Smooth muscle cell (in vitro differentiated cells): ENCODE measurements at regions not wholly inside any gene's neighbourhood (a gene's known extent, or its start where the extent isn't known, plus 50 kb on each side); places are given as distances from the start of the nearest gene placed in this dataset.

Experiments used
- DNase-seq: peaks from one replicate; lab custom pipeline; 2025; ENCODE audit not compliant: unreplicated experiment; lab: John Stamatoyannopoulos, UW
- H2AFZ ChIP-seq: fragments of 200-600 bp; sonication (generic); 2 replicates; pipeline ENCODE4 v1.6.0; 2016; ENCODE audit warnings: antibody characterized with exemption, low read depth, mild to moderate bottlenecking
- H3F3A ChIP-seq: fragments of 200-600 bp; sonication (generic); 2 replicates; pipeline ENCODE4 v1.6.0; 2017; ENCODE audit warnings: antibody characterized with exemption, low read depth
- H3K27ac ChIP-seq: fragments of 200-600 bp; sonication (generic); 2 replicates; pipeline ENCODE4 v1.5.1; 2016; ENCODE audit warnings: low read depth, mild to moderate bottlenecking
- H3K27me3 ChIP-seq: fragments of 200-600 bp; sonication (generic); 2 replicates; pipeline ENCODE4 v1.6.1; 2016; ENCODE audit warnings: low read depth, mild to moderate bottlenecking
- H3K36me3 ChIP-seq: fragments of 200-600 bp; sonication (generic); 2 replicates; pipeline ENCODE4 v1.5.1; 2016; ENCODE audit warnings: low read depth
- H3K4me1 ChIP-seq: fragments of 200-600 bp; sonication (generic); 2 replicates; pipeline ENCODE4 v1.5.1; 2016; ENCODE audit warnings: low read depth
- H3K4me2 ChIP-seq: fragments of 200-600 bp; sonication (generic); 2 replicates; pipeline ENCODE4 v1.6.0; 2016; ENCODE audit warnings: mild to moderate bottlenecking
- H3K4me3 ChIP-seq: fragments of 200-600 bp; sonication (generic); 2 replicates; pipeline ENCODE4 v1.5.1; 2016; ENCODE audit warnings: mild to moderate bottlenecking
- H3K79me2 ChIP-seq: fragments of 200-600 bp; sonication (generic); 2 replicates; pipeline ENCODE4 v1.6.0; 2016; ENCODE audit warnings: low read depth, mild to moderate bottlenecking
- H3K9ac ChIP-seq: fragments of 200-600 bp; sonication (generic); 2 replicates; pipeline ENCODE4 v1.6.0; 2016; ENCODE audit warnings: low read depth
- H3K9me3 ChIP-seq: fragments of 200-600 bp; sonication (generic); replicated peaks from 2 replicates; pipeline ENCODE4 v1.5.1; 2016; ENCODE audit warnings: low read depth
- H4K20me1 ChIP-seq: fragments of 200-600 bp; sonication (generic); 2 replicates; pipeline ENCODE4 v1.6.0; 2016; ENCODE audit warnings: low read depth
- WGBS: methylation state at CpG from one replicate; pipeline ENCODE4 v1.1.7; 2016; ENCODE audit warnings: low lambda C conversion rate; 5-methylcytosine and 5-hydroxymethylcytosine counted together
- TF ChIP-seq, protein P1 (sequence below): fragments of 200-600 bp; sonication (generic); IDR thresholded peaks from 2 replicates; pipeline ENCODE4 v1.5.1; 2017; ENCODE audit warnings: borderline replicate concordance, mild to moderate bottlenecking, antibody characterized with exemption; ENCODE audit not compliant: insufficient read depth, poor library complexity, severe bottlenecking

DNA sequence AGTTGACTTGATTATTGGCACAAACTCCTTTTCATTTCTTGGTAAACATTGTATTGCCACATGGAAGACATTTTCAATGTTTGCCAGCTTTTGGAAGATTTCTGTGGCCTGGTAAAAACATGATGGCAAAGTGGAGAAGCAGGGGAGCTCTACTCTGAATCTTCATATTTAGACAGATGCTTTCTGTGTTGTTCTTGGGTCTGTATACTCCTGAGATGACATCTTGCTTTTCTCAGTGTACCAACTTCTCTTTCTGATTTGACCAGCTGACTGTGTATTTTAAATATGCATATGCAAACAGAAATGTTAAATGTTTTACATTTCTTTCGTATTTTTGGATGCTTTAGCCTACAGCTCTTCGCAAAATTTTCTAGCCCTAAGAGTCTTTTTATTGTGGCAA, 366.2 kb upstream of the MON1B start:
- Histone ChIP-seq H3K27ac (no peak overlapping the region), H2AFZ (no peak overlapping the region), H3K4me1 (no peaks in the 10 kb centered on the region), H4K20me1 (no peaks in the 10 kb centered on the region), H3K27me3 (no peaks in the 10 kb centered on the region), H3F3A (no peaks in the 10 kb centered on the region), H3K36me3 (no peaks in the 10 kb centered on the region), H3K4me2 (no peak overlapping the region), H3K4me3 (no peak overlapping the region), H3K9me3 (no peaks in the 10 kb centered on the region), H3K79me2 (no peaks in the 10 kb centered on the region), H3K9ac (no peak overlapping the region)
- 95% methylated on average over 2 of the region's 2 CpGs for WGBS
- TF ChIP-seq, protein P1, sequence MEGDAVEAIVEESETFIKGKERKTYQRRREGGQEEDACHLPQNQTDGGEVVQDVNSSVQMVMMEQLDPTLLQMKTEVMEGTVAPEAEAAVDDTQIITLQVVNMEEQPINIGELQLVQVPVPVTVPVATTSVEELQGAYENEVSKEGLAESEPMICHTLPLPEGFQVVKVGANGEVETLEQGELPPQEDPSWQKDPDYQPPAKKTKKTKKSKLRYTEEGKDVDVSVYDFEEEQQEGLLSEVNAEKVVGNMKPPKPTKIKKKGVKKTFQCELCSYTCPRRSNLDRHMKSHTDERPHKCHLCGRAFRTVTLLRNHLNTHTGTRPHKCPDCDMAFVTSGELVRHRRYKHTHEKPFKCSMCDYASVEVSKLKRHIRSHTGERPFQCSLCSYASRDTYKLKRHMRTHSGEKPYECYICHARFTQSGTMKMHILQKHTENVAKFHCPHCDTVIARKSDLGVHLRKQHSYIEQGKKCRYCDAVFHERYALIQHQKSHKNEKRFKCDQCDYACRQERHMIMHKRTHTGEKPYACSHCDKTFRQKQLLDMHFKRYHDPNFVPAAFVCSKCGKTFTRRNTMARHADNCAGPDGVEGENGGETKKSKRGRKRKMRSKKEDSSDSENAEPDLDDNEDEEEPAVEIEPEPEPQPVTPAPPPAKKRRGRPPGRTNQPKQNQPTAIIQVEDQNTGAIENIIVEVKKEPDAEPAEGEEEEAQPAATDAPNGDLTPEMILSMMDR, result no peak
- no peak for DNase-seq

DNA sequence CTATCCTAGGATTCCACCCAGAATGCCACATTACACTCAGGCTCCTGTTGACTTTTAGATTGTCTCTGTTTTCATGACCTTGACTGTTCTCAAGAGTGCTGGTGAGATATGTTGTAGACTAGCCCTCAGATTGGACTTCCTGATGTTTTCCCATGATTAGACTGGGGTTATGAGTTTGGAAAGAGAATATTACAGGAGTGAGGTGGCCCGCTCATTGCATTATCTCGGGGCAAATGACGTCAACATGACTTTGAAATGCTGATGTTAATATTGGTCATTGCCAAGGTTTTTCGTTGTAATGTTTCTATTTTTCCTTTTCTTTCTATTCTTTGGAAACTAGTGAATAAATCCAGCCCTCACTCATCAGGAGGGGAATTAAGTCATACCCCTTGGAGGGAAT, 355.7 kb upstream of the MON1B start:
- TF ChIP-seq, protein P1, result no peak
- Histone ChIP-seq H3K9ac (no peak overlapping the region), H3K27ac (no peak overlapping the region), H3K4me2 (no peak overlapping the region), H4K20me1 (no peaks in the 10 kb centered on the region), H3K79me2 (no peaks in the 10 kb centered on the region), H2AFZ (no peak overlapping the region), H3K27me3 (no peaks in the 10 kb centered on the region), H3K4me3 (no peak overlapping the region), H3K9me3 (no peaks in the 10 kb centered on the region), H3F3A (no peaks in the 10 kb centered on the region), H3K4me1 (no peaks in the 10 kb centered on the region), H3K36me3 (no peaks in the 10 kb centered on the region)
- WGBS, result 89% methylated on average over 4 of the region's 4 CpGs
- no peak for DNase-seq

DNA sequence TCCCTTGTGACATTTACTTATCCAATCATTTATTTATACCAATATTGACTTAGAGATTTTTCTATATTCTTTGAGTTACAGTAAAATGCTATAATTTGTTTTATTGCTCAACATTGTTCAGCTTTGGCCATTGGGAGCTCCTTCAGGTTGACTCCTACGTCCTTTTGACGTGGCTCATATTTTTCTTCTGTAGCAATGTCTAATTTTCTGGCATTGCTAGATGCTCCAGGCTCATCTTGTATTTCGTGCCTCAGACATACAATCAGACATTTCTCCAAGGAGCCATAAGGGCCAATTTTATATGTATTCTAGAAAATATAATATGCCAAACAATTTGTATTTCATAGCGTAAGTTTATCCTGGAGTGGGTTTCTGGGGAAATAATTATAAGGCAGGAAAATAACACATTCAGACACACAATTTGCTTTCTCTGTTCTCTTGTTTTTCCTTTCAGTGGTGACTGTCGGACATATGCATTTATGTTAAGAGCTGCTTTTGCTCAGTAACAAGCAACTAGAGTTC, 355.1 kb upstream of the MON1B start:
- Histone ChIP-seq H3K4me3 (no peak overlapping the region), H3K36me3 (no peaks in the 10 kb centered on the region), H3K9ac (no peak overlapping the region), H3K27ac (no peak overlapping the region), H3K27me3 (no peaks in the 10 kb centered on the region), H3K4me1 (no peaks in the 10 kb centered on the region), H4K20me1 (no peaks in the 10 kb centered on the region), H2AFZ (no peak overlapping the region), H3K9me3 (no peaks in the 10 kb centered on the region), H3K79me2 (no peaks in the 10 kb centered on the region), H3F3A (no peaks in the 10 kb centered on the region), H3K4me2 (no peak overlapping the region)
- DNase-seq, result no peak
- TF ChIP-seq, protein P1, result no peak
- WGBS, result 92% methylated on average over 5 of the region's 5 CpGs

DNA sequence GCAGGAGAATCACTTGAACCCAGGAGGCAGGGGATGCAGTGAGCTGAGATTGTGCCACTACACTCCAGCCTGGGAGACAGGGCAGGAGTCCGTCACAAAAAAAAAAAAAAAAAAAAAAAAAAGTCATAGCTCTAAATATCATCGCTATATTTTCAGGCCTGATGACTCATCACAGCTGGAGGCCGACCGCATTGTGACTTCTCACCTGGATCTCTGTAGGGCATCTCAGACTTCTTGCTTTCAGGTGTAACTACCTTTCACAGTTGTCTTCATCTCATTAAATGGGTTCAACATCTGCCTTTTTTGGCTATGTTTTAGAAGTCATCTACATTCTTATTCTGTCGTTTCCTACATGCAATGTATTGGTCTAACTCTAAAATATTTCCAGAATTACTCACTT, 353.1 kb upstream of the MON1B start:
- Histone ChIP-seq H3K27me3 (no peaks in the 10 kb centered on the region), H3K4me1 (no peaks in the 10 kb centered on the region), H3K36me3 (no peaks in the 10 kb centered on the region), H3K27ac (no peak overlapping the region), H3F3A (no peaks in the 10 kb centered on the region), H3K79me2 (no peaks in the 10 kb centered on the region), H3K4me3 (no peak overlapping the region), H4K20me1 (no peaks in the 10 kb centered on the region), H2AFZ (no peak overlapping the region), H3K9me3 (no peaks in the 10 kb centered on the region), H3K9ac (no peak overlapping the region), H3K4me2 (no peak overlapping the region)
- 61% methylated on average over 5 of the region's 5 CpGs for WGBS
- TF ChIP-seq, protein P1, result no peak
- DNase-seq, result no peak
